Hepatocyte (in vitro differentiated cells): ENCODE measurements at regions not wholly inside any gene's neighbourhood (a gene's known extent, or its start where the extent isn't known, plus 50 kb on each side); places are given as distances from the start of the nearest gene placed in this dataset.

ENCODE experiments used
- DNase-seq: peaks from one replicate; pipeline ENCODE4 v3.0.0-alpha.2; 2016; ENCODE audit warnings: low spot score
- H2AFZ ChIP-seq: fragments of 200-600 bp; sonication (generic); 2 replicates; pipeline ENCODE4 v1.6.0; 2016; ENCODE audit warnings: antibody characterized with exemption, mild to moderate bottlenecking
- H3K27ac ChIP-seq: fragments of 200-600 bp; sonication (generic); 2 replicates; pipeline ENCODE4 v1.5.1; 2016; ENCODE audit warnings: mild to moderate bottlenecking
- H3K27me3 ChIP-seq: fragments of 200-600 bp; sonication (generic); 2 replicates; pipeline ENCODE4 v1.6.1; 2016
- H3K36me3 ChIP-seq: fragments of 200-600 bp; sonication (generic); replicated peaks from 2 replicates; pipeline ENCODE4 v1.5.1; 2016; ENCODE audit warnings: low read depth; ENCODE audit not compliant: insufficient read depth
- H3K4me1 ChIP-seq: fragments of 200-600 bp; sonication (generic); 2 replicates; pipeline ENCODE4 v1.5.1; 2016; ENCODE audit warnings: mild to moderate bottlenecking, moderate library complexity; ENCODE audit not compliant: insufficient read depth
- H3K4me2 ChIP-seq: fragments of 200-600 bp; sonication (generic); 2 replicates; pipeline ENCODE4 v1.6.0; 2016
- H3K4me3 ChIP-seq: fragments of 200-600 bp; sonication (generic); 2 replicates; pipeline ENCODE4 v1.5.1; 2016; ENCODE audit warnings: mild to moderate bottlenecking
- H3K79me2 ChIP-seq: fragments of 200-600 bp; sonication (generic); 2 replicates; pipeline ENCODE4 v1.6.0; 2017; ENCODE audit warnings: mild to moderate bottlenecking
- H3K9me2 ChIP-seq: fragments of 200-600 bp; sonication (generic); replicated peaks from 2 replicates; pipeline ENCODE4 v1.6.0; 2017; ENCODE audit warnings: mild to moderate bottlenecking; ENCODE audit not compliant: insufficient read depth
- H3K9me3 ChIP-seq: fragments of 200-600 bp; sonication (generic); 2 replicates; pipeline ENCODE4 v1.5.1; 2016; ENCODE audit warnings: low read depth, mild to moderate bottlenecking
- H4K20me1 ChIP-seq: fragments of 200-600 bp; sonication (generic); 2 replicates; pipeline ENCODE4 v1.6.0; 2016; ENCODE audit warnings: mild to moderate bottlenecking; ENCODE audit not compliant: insufficient read depth, poor library complexity, severe bottlenecking
- EZH2 ChIP-seq: fragments of 200-600 bp; sonication (generic); IDR thresholded peaks from 2 replicates; pipeline ENCODE4 v1.6.1; 2016; ENCODE audit warnings: antibody characterized with exemption, mild to moderate bottlenecking, borderline replicate concordance
- EZH2phosphoT487 ChIP-seq: fragments of 200-600 bp; sonication (generic); IDR thresholded peaks from one replicate; pipeline ENCODE4 v1.6.1; 2018; ENCODE audit warnings: antibody characterized with exemption, mild to moderate bottlenecking, low read depth, moderate library complexity; ENCODE audit not compliant: unreplicated experiment, severe bottlenecking
- WGBS: methylation state at CpG from one replicate; pipeline ENCODE4 v1.1.6; 2016; ENCODE audit warnings: low lambda C conversion rate; ENCODE audit errors: missing lambda C conversion rate; 5-methylcytosine and 5-hydroxymethylcytosine counted together
- TF ChIP-seq, protein P1 (sequence below): fragments of 200-600 bp; sonication (generic); IDR thresholded peaks from 2 replicates; pipeline ENCODE4 v1.5.1; 2016; ENCODE audit warnings: antibody characterized with exemption, mild to moderate bottlenecking; ENCODE audit not compliant: poor library complexity

DNA sequence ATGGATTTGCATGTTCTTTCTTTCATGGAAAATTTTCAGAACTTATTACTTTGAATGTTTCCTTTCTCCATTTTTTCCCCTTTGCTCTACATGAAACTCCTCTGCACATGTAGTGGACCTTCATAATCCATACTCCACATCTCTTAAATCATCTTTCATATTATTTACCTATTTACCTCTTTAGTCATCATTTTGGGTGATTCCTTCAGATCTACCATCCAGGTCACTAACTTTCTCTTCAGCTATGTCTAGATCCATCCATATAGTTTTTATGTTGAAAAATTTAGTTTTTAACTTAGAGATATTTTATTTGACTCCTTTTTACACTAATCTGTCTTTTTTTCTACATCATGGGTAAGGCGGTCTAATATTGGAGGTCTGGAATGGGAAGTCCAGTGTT lies 586.6 kb downstream of the NR2F1-AS1 start:
- Histone ChIP-seq H3K4me2 (no peak overlapping the region), H3K9me2 (no peaks in the 10 kb centered on the region), H3K27me3 (no peaks in the 10 kb centered on the region), H3K79me2 (no peaks in the 10 kb centered on the region), H2AFZ (no peak overlapping the region), H3K4me3 (no peak overlapping the region), H4K20me1 (no peaks in the 10 kb centered on the region), H3K4me1 (no peaks in the 10 kb centered on the region), H3K27ac (no peak overlapping the region), H3K36me3 (no peaks in the 10 kb centered on the region), H3K9me3 (no peaks in the 10 kb centered on the region)
- 97% methylated on average over 1 of the region's 1 CpG for WGBS
- no peak for DNase-seq
- TF ChIP-seq EZH2 (no peak), EZH2phosphoT487 (no peak)
- TF ChIP-seq, protein P1, sequence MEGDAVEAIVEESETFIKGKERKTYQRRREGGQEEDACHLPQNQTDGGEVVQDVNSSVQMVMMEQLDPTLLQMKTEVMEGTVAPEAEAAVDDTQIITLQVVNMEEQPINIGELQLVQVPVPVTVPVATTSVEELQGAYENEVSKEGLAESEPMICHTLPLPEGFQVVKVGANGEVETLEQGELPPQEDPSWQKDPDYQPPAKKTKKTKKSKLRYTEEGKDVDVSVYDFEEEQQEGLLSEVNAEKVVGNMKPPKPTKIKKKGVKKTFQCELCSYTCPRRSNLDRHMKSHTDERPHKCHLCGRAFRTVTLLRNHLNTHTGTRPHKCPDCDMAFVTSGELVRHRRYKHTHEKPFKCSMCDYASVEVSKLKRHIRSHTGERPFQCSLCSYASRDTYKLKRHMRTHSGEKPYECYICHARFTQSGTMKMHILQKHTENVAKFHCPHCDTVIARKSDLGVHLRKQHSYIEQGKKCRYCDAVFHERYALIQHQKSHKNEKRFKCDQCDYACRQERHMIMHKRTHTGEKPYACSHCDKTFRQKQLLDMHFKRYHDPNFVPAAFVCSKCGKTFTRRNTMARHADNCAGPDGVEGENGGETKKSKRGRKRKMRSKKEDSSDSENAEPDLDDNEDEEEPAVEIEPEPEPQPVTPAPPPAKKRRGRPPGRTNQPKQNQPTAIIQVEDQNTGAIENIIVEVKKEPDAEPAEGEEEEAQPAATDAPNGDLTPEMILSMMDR: no peak

DNA sequence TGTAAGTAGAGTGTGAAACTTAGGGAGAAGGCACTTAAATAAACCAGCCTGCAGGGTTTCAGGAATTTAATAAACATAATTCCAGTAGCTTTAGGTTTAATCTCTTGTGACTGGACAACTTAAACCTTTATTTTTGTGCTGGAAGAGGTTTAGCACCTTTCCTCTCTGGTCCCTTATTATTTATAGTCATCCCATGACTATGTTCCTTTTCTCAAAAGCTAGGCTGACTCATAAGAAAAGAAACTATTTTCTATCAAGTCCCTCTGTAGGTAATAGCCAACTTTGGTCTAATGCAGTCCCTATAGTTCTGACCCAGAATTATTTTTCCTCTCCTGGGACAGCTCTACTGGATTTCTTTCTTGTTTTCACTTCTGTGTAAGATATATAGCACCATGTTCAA lies 588.9 kb downstream of the NR2F1-AS1 start:
- Histone ChIP-seq H3K4me1 (no peaks in the 10 kb centered on the region), H3K9me3 (no peaks in the 10 kb centered on the region), H3K36me3 (no peaks in the 10 kb centered on the region), H4K20me1 (no peaks in the 10 kb centered on the region), H3K27ac (no peak overlapping the region), H3K79me2 (no peaks in the 10 kb centered on the region), H3K4me2 (no peak overlapping the region), H3K4me3 (no peak overlapping the region), H2AFZ (no peak overlapping the region), H3K27me3 (no peaks in the 10 kb centered on the region), H3K9me2 (no peaks in the 10 kb centered on the region)
- no peak for DNase-seq
- TF ChIP-seq EZH2phosphoT487: no peak
- TF ChIP-seq EZH2: no peak
- TF ChIP-seq, protein P1: no peak

DNA sequence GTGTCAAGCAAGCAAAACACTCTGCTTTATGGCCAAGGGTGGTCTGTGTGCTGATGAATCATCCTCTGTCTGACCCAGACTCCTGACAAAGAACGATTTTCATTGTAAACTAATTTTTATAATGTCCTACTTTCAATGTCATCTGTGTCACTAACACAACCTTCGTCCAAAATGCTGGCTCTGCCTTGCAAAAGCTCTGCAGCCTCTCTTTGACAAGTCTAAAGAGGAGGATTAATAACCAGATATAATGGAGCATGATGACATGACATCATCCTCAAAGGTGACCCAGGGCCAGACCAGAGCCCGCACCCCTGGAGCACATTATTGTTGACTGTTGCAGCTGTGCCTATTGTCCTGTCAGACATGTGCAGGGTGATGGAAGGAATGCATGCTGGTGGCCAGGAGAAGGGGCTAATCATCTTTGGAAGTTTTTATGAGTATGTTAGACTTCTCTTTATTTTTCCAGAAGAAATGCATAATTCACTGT lies 589.4 kb downstream of the NR2F1-AS1 start:
- H3K9me2 ChIP-seq: no peaks in the 10 kb centered on the region
- no peaks in the 10 kb centered on the region for H3K79me2 ChIP-seq
- no peak overlapping the region for H3K4me2 ChIP-seq
- no peak overlapping the region for H2AFZ ChIP-seq
- no peak overlapping the region for H3K4me3 ChIP-seq
- no peaks in the 10 kb centered on the region for H3K4me1 ChIP-seq
- WGBS: 46% methylated on average over 3 of the region's 3 CpGs
- no peak for TF ChIP-seq EZH2
- TF ChIP-seq EZH2phosphoT487: no peak
- TF ChIP-seq, protein P1: no peak
- H3K9me3 ChIP-seq: no peaks in the 10 kb centered on the region
- no peak for DNase-seq
- H3K36me3 ChIP-seq: no peaks in the 10 kb centered on the region
- H3K27ac ChIP-seq: no peak overlapping the region
- H3K27me3 ChIP-seq: no peaks in the 10 kb centered on the region
- no peaks in the 10 kb centered on the region for H4K20me1 ChIP-seq

DNA sequence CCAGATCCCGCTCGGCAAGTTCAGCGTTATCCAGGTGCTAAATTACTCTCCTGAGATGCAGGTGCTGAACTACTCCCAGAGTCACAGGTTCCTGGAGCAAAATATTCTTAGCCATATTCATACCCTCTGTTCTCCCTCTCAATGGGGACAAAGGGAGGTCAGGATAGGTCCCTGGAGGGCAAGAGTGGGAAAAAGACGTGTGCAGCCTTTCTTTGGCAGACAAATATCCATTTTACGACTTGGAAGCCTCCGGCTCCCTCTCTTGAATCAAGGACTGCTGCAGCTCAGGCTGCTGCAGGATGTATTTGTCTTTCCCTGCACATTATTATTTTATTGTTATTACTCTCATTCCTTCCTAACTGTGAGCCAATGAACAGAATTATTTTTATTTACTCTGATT lies 590.2 kb downstream of the NR2F1-AS1 start:
- Histone ChIP-seq H3K27me3 (no peaks in the 10 kb centered on the region), H3K4me2 (no peak overlapping the region), H3K4me3 (no peak overlapping the region), H3K79me2 (no peaks in the 10 kb centered on the region), H3K27ac (no peak overlapping the region), H4K20me1 (no peaks in the 10 kb centered on the region), H2AFZ (no peak overlapping the region), H3K9me2 (no peaks in the 10 kb centered on the region), H3K9me3 (no peaks in the 10 kb centered on the region), H3K4me1 (no peaks in the 10 kb centered on the region), H3K36me3 (no peaks in the 10 kb centered on the region)
- 63% methylated on average over 6 of the region's 6 CpGs for WGBS
- no peak for DNase-seq
- TF ChIP-seq, protein P1: no peak
- no peak for TF ChIP-seq EZH2
- no peak for TF ChIP-seq EZH2phosphoT487
